Ascending aorta (tissue), 2 donors: ENCODE measurements at regions not wholly inside any gene's neighbourhood (a gene's known extent, or its start where the extent isn't known, plus 50 kb on each side); places are given as distances from the start of the nearest gene placed in this dataset.

Experiments
- DNase-seq, 2 donors: peaks; one replicate each; pipeline ENCODE4 v3.0.0-alpha.2; 2019; ENCODE audit warnings: low spot score in 2 of 2
- H3K27ac ChIP-seq, 2 donors: fragments of 200-600 bp; sonication (generic); one replicate each; pipeline ENCODE4 v1.5.1; 2016 to 2017; ENCODE audit warnings: mild to moderate bottlenecking in 1 of 2
- H3K27me3 ChIP-seq: fragments of 200-600 bp; sonication (generic); one replicate; pipeline ENCODE4 v1.5.1; 2017
- H3K36me3 ChIP-seq, 2 donors: fragments of 200-600 bp; sonication (generic); one replicate each; pipeline ENCODE4 v1.5.1; 2016
- H3K4me1 ChIP-seq, 2 donors: fragments of 200-600 bp; sonication (generic); one replicate each; pipeline ENCODE4 v1.5.1; 2016 to 2017; ENCODE audit warnings: mild to moderate bottlenecking in 1 of 2
- H3K4me3 ChIP-seq, 2 donors: fragments of 200-600 bp; sonication (generic); one replicate each; pipeline ENCODE4 v1.5.1; 2016 to 2017; ENCODE audit warnings: mild to moderate bottlenecking in 1 of 2
- H3K9me3 ChIP-seq, 2 donors: fragments of 200-600 bp; sonication (generic); one replicate each; pipeline ENCODE4 v1.5.1; 2016
- CTCF ChIP-seq, 3 experiments: fragments of 200-600 bp in 2 of 3; fragments of 450-650 bp in 1 of 3; sonication (generic) in 2 of 3; IDR thresholded peaks; one replicate each; pipeline ENCODE4 v1.5.1; 2016 to 2019; ENCODE audit warnings: antibody characterized with exemption in 3 of 3, mild to moderate bottlenecking in 1 of 3, moderate library complexity in 1 of 3
- intact Hi-C: fragments of 100-400 bp; cut with DNase I; formaldehyde crosslinking; loops from one replicate; pipeline ENCODE4 v1.15.1; 2023

GRCh38 chr10:78386509-78386908 lies 352.8 kb downstream of the RPS24 start:
- no peak for DNase-seq
- Histone ChIP-seq H3K4me3 (no peak overlapping the region), H3K27ac (no peak overlapping the region), H3K4me1 (no peaks in the 10 kb centered on the region), H3K9me3 (no peaks in the 10 kb centered on the region), H3K36me3 (no peaks in the 10 kb centered on the region), H3K27me3 (no peaks in the 10 kb centered on the region)
- TF ChIP-seq CTCF (IDR thresholded peaks at IDR 0.05) = no peak
- intact Hi-C loops = no loop called here

GRCh38 chr10:78388331-78389050 lies 354.8 kb downstream of the RPS24 start:
- Histone ChIP-seq H3K27ac (no peak overlapping the region), H3K27me3 (no peaks in the 10 kb centered on the region), H3K9me3 (no peaks in the 10 kb centered on the region), H3K36me3 (no peaks in the 10 kb centered on the region), H3K4me1 (no peaks in the 10 kb centered on the region), H3K4me3 (no peak overlapping the region)
- TF ChIP-seq CTCF (IDR thresholded peaks at IDR 0.05) = no peak
- DNase-seq = no peak
- intact Hi-C loops = no loop called here

GRCh38 chr10:78389419-78389818 lies 355.8 kb downstream of the RPS24 start:
- intact Hi-C loops = no loop called here
- no peaks in the 10 kb centered on the region for H3K27me3 ChIP-seq
- H3K9me3 ChIP-seq = no peaks in the 10 kb centered on the region
- no peak for DNase-seq
- H3K4me3 ChIP-seq = no peak overlapping the region
- no peak overlapping the region for H3K27ac ChIP-seq
- H3K4me1 ChIP-seq = no peaks in the 10 kb centered on the region
- no peaks in the 10 kb centered on the region for H3K36me3 ChIP-seq
- no peak for TF ChIP-seq CTCF (IDR thresholded peaks at IDR 0.05)

- no peak overlapping the region for H3K4me3 ChIP-seq
- H3K27ac ChIP-seq = no peak overlapping the region
- no peaks in the 10 kb centered on the region for H3K27me3 ChIP-seq
- no peak for TF ChIP-seq CTCF (IDR thresholded peaks at IDR 0.05)
- H3K9me3 ChIP-seq = no peaks in the 10 kb centered on the region
- H3K36me3 ChIP-seq = no peaks in the 10 kb centered on the region
- H3K4me1 ChIP-seq = no peaks in the 10 kb centered on the region
- intact Hi-C loops = no loop called here
- no peak for DNase-seq
These were observed 356.4 kb downstream of the RPS24 start for GRCh38 chr10:78390051-78390450.

GRCh38 chr10:78390817-78391216 lies 357.2 kb downstream of the RPS24 start:
- Histone ChIP-seq H3K36me3 (no peaks in the 10 kb centered on the region), H3K9me3 (no peaks in the 10 kb centered on the region), H3K4me1 (no peaks in the 10 kb centered on the region), H3K27ac (no peak overlapping the region), H3K4me3 (no peak overlapping the region), H3K27me3 (no peaks in the 10 kb centered on the region)
- no peak for DNase-seq
- intact Hi-C loops = no loop called here
- no peak for TF ChIP-seq CTCF (IDR thresholded peaks at IDR 0.05)

GRCh38 chr10:78391585-78391984 lies 357.9 kb downstream of the RPS24 start:
- no peaks in the 10 kb centered on the region for H3K27me3 ChIP-seq
- no peak for TF ChIP-seq CTCF (IDR thresholded peaks at IDR 0.05)
- intact Hi-C loops = no loop called here
- H3K4me3 ChIP-seq = no peak overlapping the region
- no peaks in the 10 kb centered on the region for H3K9me3 ChIP-seq
- H3K4me1 ChIP-seq = no peaks in the 10 kb centered on the region
- no peaks in the 10 kb centered on the region for H3K36me3 ChIP-seq
- no peak for DNase-seq
- H3K27ac ChIP-seq = no peak overlapping the region
